T-helper 9 cell (primary cell): ENCODE measurements at regions not wholly inside any gene's neighbourhood (a gene's known extent, or its start where the extent isn't known, plus 50 kb on each side); places are given as distances from the start of the nearest gene placed in this dataset.
"Not testable (repeated sequence)": the region's sequence is repeated elsewhere in the genome, so short reads cannot be mapped to it uniquely, and the experiment has no call there.

Experiments used
- DNase-seq: peaks from one replicate; pipeline ENCODE4 v3.0.0-alpha.2; 2020

GRCh38 chr6:145090801-145091585 lies 644.3 kb downstream of the EPM2A start:
- no peak for DNase-seq

- no peak for DNase-seq
These were observed 643.7 kb downstream of the EPM2A start for GRCh38 chr6:145091586-145092142.

- no peak for DNase-seq
These were observed 642.8 kb downstream of the EPM2A start for GRCh38 chr6:145092554-145092953.

- DNase-seq, result no peak
These were observed 642.1 kb downstream of the EPM2A start for GRCh38 chr6:145093226-145093625.

- DNase-seq, result no peak
These were observed 638.5 kb downstream of the EPM2A start for GRCh38 chr6:145096846-145097245.

- not testable (repeated sequence) for DNase-seq
These were observed 637.2 kb downstream of the EPM2A start for GRCh38 chr6:145098127-145098526.

- DNase-seq, result no peak
These were observed 635.6 kb downstream of the EPM2A start for GRCh38 chr6:145099713-145100112.

GRCh38 chr6:145110109-145110508 lies 625.2 kb downstream of the EPM2A start:
- DNase-seq, result no peak

- not testable (repeated sequence) for DNase-seq
These were observed 623.9 kb downstream of the EPM2A start for GRCh38 chr6:145111407-145111806.

- DNase-seq, result no peak
These were observed 622.6 kb downstream of the EPM2A start for GRCh38 chr6:145112711-145113148.

- no peak for DNase-seq
These were observed 619.7 kb downstream of the EPM2A start for GRCh38 chr6:145115638-145116037.

GRCh38 chr6:145116591-145117178 lies 618.6 kb downstream of the EPM2A start:
- DNase-seq, result no peak

GRCh38 chr6:145118224-145118623 lies 617.1 kb downstream of the EPM2A start:
- no peak for DNase-seq

- no peak for DNase-seq
These were observed 616.2 kb downstream of the EPM2A start for GRCh38 chr6:145119081-145119480.

- DNase-seq, result no peak
These were observed 602.6 kb downstream of the EPM2A start for GRCh38 chr6:145132709-145133108.

GRCh38 chr6:145135702-145136101 lies 599.6 kb downstream of the EPM2A start:
- no peak for DNase-seq

- no peak for DNase-seq
These were observed 597.9 kb downstream of the EPM2A start for GRCh38 chr6:145137425-145137824.

- no peak for DNase-seq
These were observed 596.7 kb downstream of the EPM2A start for GRCh38 chr6:145138469-145139139.

- no peak for DNase-seq
These were observed 596.0 kb downstream of the EPM2A start for GRCh38 chr6:145139140-145139850.

- DNase-seq, result no peak
These were observed 595.4 kb downstream of the EPM2A start for GRCh38 chr6:145139895-145140294.

- DNase-seq, result no peak
These were observed 593.7 kb downstream of the EPM2A start for GRCh38 chr6:145141572-145141971.

- DNase-seq, result no peak
These were observed 592.4 kb downstream of the EPM2A start for GRCh38 chr6:145142958-145143357.

GRCh38 chr6:145143379-145143778 lies 591.9 kb downstream of the EPM2A start:
- no peak for DNase-seq
